ENCODE measurements at regions not wholly inside any gene's neighbourhood (a gene's known extent, or its start where the extent isn't known, plus 50 kb on each side); places are given as distances from the start of the nearest gene placed in this dataset.

DNA sequence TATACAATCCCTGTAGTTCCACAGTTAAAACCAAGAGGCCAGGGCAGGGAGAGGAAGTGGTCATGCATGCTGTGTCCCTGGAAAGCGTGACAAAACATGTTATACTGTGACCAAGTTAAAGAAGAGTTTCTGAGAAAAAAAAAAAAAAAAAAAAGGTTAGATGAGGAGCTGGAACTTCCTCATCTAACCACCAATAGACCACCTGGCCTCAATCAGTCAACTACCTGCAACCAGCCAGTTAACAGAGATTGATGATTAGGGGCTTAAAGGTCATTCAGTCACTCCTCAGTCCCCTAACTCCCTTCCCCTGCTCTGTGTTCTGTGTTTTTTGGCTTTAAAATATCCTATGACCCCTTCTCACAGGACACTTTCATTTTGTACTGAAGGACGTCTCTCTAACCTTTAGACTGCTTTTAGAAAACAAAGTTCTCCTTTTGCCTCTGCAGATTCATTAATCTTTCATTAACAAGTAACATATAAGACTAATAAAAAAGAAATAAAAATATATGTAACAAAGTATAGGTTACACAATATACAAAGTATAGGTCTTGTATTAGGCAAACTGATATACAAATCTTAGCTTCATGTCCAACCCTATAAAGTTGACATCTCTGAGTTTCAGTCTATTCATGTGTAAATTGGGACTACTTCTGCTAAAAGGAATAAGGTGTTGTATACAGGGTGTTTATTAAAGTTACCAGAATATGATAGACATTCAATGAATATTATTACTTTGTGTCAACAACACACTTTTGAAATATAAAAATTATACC lies 179.1 kb upstream of the NDST4 start:
- TF ChIP-seq, protein P1, sequence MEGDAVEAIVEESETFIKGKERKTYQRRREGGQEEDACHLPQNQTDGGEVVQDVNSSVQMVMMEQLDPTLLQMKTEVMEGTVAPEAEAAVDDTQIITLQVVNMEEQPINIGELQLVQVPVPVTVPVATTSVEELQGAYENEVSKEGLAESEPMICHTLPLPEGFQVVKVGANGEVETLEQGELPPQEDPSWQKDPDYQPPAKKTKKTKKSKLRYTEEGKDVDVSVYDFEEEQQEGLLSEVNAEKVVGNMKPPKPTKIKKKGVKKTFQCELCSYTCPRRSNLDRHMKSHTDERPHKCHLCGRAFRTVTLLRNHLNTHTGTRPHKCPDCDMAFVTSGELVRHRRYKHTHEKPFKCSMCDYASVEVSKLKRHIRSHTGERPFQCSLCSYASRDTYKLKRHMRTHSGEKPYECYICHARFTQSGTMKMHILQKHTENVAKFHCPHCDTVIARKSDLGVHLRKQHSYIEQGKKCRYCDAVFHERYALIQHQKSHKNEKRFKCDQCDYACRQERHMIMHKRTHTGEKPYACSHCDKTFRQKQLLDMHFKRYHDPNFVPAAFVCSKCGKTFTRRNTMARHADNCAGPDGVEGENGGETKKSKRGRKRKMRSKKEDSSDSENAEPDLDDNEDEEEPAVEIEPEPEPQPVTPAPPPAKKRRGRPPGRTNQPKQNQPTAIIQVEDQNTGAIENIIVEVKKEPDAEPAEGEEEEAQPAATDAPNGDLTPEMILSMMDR (IDR thresholded peaks at IDR 0.05; ENCODE audit: insufficient read depth, low read length) = no peak
- DNase-seq (ENCODE audit: low read depth) = no peak
- H3K4me3 ChIP-seq (ENCODE audit: low read depth, low read length) = no peak overlapping the region

DNA sequence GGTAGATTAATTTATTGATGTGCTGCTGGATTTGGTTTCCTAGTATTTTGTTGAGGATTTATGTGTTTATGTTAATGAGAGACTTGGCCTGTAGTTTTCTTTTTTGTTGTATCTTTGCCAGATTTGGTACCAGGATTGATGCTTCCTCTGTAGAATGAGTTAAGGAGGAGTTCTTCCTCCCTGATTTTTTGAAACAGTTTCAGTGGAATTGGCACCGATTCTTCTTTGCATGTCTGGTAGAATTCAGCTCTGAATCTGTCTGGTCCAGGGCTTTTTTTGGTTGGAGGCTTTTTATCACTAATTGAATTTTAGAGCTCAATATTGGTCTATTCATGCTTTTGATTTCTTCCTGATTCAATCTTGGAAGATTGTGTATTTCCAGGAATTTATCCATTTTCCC lies 174.0 kb upstream of the NDST4 start:
- no peak for DNase-seq (ENCODE audit: low read depth)
- no peak overlapping the region for H3K4me3 ChIP-seq (ENCODE audit: low read depth, low read length)
- TF ChIP-seq, protein P1 (IDR thresholded peaks at IDR 0.05; ENCODE audit: insufficient read depth, low read length) = no peak

DNA sequence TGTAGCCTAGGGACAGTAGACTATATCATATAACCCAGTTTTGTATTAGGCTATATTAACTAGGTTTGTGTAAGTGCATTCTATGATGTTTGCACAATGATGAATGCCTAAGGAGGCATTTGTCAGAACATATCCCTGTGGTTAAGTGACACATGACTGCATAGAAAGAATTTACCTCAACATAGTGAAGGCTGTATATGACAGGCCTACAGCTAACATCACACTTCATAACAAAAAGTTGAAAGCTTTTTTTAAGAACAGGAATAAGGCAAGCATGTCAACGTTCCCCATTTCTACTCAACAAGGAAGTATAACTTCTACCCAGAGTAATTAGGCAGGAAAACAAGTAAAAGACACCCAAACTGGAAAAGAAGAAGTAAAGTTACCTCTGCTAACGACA lies 165.9 kb upstream of the NDST4 start:
- no peak overlapping the region for H3K4me3 ChIP-seq (ENCODE audit: low read depth, low read length)
- TF ChIP-seq, protein P1 (IDR thresholded peaks at IDR 0.05; ENCODE audit: insufficient read depth, low read length) = no peak
- DNase-seq (ENCODE audit: low read depth) = no peak

DNA sequence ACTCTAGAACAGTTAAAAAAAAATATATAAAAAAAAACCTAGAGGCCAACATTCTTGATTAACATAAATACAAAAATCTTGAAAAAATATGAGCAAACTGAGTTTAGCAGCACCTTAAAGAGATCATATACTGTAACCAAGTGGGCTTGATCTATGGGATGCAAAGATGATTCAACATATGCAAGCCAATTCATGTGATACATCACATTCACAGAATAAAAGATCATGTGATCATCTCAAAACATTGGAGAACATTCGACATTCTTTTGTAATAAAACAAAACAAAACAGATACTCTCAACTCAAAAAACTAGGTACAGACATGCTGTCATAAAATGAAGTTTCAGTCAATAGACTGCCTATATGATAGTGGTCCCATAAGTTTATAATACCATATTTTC lies 165.4 kb upstream of the NDST4 start:
- no peak for DNase-seq (ENCODE audit: low read depth)
- no peak overlapping the region for H3K4me3 ChIP-seq (ENCODE audit: low read depth, low read length)
- TF ChIP-seq, protein P1 (IDR thresholded peaks at IDR 0.05; ENCODE audit: insufficient read depth, low read length) = no peak

DNA sequence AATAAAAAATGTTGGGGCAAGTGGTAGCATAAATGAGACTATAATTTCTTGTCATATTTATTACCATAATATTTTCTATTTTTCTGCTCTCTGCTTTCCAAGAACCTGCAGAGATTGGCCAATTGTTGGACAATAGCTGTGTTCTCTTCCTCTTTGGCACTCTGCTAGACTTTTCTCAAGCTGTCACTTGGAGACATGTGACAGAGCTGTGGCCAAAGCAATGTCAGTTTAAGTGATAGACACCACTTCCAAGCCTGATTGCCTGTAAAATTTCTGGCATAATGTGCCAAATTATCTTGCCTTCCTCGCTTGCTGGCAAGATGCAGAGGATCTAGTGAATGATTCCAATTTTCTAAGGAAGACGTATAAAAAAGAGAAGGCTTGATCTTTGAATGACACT lies 162.2 kb upstream of the NDST4 start:
- no peak overlapping the region for H3K4me3 ChIP-seq (ENCODE audit: low read depth, low read length)
- DNase-seq (ENCODE audit: low read depth) = no peak
- TF ChIP-seq, protein P1 (IDR thresholded peaks at IDR 0.05; ENCODE audit: insufficient read depth, low read length) = no peak

DNA sequence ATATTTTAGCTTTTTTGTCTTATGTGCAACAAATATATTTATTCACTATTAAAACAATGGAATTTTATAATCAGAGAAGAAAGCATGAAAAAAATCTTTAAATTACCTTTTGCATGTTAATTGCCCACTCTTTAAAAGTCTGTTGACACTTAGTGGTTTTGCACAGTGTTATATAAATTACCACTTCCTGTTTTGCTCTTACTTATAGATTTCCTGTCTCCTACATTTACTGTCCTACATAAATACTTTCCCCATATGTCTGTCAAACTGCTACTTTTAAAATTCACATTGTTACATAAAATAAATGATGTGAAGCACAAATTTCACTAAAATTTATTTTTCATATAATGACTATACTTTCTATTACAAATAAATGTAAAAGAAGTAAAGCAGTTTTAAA lies 161.1 kb upstream of the NDST4 start:
- TF ChIP-seq, protein P1 (IDR thresholded peaks at IDR 0.05; ENCODE audit: insufficient read depth, low read length) = no peak
- DNase-seq (ENCODE audit: low read depth) = no peak
- H3K4me3 ChIP-seq (ENCODE audit: low read depth, low read length) = no peak overlapping the region

DNA sequence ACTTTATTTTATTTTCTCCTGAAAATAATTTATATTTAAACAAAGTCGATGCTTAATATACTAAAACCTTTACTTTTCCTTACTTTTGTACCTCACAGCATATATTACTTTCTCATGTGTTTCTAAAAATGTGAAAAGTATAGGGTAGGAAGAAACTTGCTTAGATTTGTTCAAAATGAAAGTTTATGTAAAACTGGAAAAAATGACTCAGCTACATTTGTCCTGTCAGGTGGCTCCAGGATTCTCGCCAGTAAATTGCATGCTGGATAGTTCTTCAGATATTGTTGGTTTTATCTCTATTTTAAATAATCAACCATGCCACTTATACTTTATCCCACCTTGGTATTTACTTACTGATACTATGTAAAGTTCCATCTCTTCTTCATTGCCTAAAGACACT lies 159.2 kb upstream of the NDST4 start:
- TF ChIP-seq, protein P1 (IDR thresholded peaks at IDR 0.05; ENCODE audit: insufficient read depth, low read length) = no peak
- H3K4me3 ChIP-seq (ENCODE audit: low read depth, low read length) = no peak overlapping the region
- DNase-seq (ENCODE audit: low read depth) = no peak

Measured in fibroblast of the aortic adventitia (primary cell).